Neural progenitor cell (in vitro differentiated cells): ENCODE measurements at regions not wholly inside any gene's neighbourhood (a gene's known extent, or its start where the extent isn't known, plus 50 kb on each side); places are given as distances from the start of the nearest gene placed in this dataset.

Experiments used
- CTCF ChIP-seq: fragments of 200-600 bp; sonication (generic); IDR thresholded peaks from 2 replicates; pipeline ENCODE4 v1.5.1; 2017; ENCODE audit warnings: antibody characterized with exemption, mild to moderate bottlenecking
- EZH2 ChIP-seq: fragments of 200-600 bp; sonication (generic); IDR thresholded peaks from 2 replicates; pipeline ENCODE4 v1.6.1; 2017; ENCODE audit warnings: antibody characterized with exemption, mild to moderate bottlenecking, moderate library complexity
- EZH2phosphoT487 ChIP-seq: fragments of 200-600 bp; sonication (generic); IDR thresholded peaks from 2 replicates; pipeline ENCODE4 v1.6.1; 2017; ENCODE audit warnings: antibody characterized with exemption

- no peak for TF ChIP-seq EZH2
- TF ChIP-seq CTCF, result no peak
- no peak for TF ChIP-seq EZH2phosphoT487
Observed at GRCh38 chr21:30014886-30015285, 75.1 kb upstream of the GRIK1 start.
